ENCODE measurements at regions not wholly inside any gene's neighbourhood (a gene's known extent, or its start where the extent isn't known, plus 50 kb on each side); places are given as distances from the start of the nearest gene placed in this dataset.
"Not testable (repeated sequence)": the region's sequence is repeated elsewhere in the genome, so short reads cannot be mapped to it uniquely, and the experiment has no call there.

GRCh38 chr12:86711731-86712130 is 455.5 kb upstream of the MGAT4C start:
- POLR2A ChIA-PET: no interaction called here

GRCh38 chr12:86710109-86710508 is 453.9 kb upstream of the MGAT4C start:
- ChIA-PET CTCF (no interaction called here), POLR2A (no interaction called here)
- DNase-seq: no peak
- H3K9me3 Mint-ChIP-seq: peaks cover 16% of the 10 kb centered on the region
- H3K36me3 Mint-ChIP-seq (ENCODE audit: low read depth): no peaks in the 10 kb centered on the region
- H3K27ac Mint-ChIP-seq: no peak overlapping the region
- no peak for TF ChIP-seq CTCF (IDR thresholded peaks at IDR 0.05)
- Histone ChIP-seq H3K36me3 (ENCODE audit: insufficient read depth, low read length) (no peaks in the 10 kb centered on the region), H3K27ac (ENCODE audit: low read depth in 1 of 2, low read length in 2 of 2) (no peak overlapping the region), H3K4me3 (ENCODE audit: low read length) (no peak overlapping the region), H3K4me1 (ENCODE audit: insufficient read depth, low read length) (no peaks in the 10 kb centered on the region), H3K9me3 (ENCODE audit: control insufficient read depth in 1 of 2, insufficient read depth in 1 of 2, low read length in 2 of 2) (peaks cover 0 to 8% of the 10 kb centered on the region in 2 experiments), H3K27me3 (ENCODE audit: control insufficient read depth in 1 of 2, insufficient read depth in 2 of 2, low read length in 2 of 2) (no peaks in the 10 kb centered on the region)
- no peak overlapping the region for H3K4me3 Mint-ChIP-seq
- intact Hi-C loops (cut with DNase I, micrococcal nuclease): no loop called here
- H3K4me1 Mint-ChIP-seq (ENCODE audit: low read depth): no peaks in the 10 kb centered on the region
- no peak for ATAC-seq (ENCODE audit: poor library complexity)
- H3K27me3 Mint-ChIP-seq: no peaks in the 10 kb centered on the region

More at GRCh38 chr12:86711731-86712130, 455.5 kb upstream of the MGAT4C start:
- no peak overlapping the region for H3K4me3 Mint-ChIP-seq
- Histone ChIP-seq H3K27me3 (ENCODE audit: control insufficient read depth in 1 of 2, insufficient read depth in 2 of 2, low read length in 2 of 2) (no peaks in the 10 kb centered on the region), H3K4me1 (ENCODE audit: insufficient read depth, low read length) (no peaks in the 10 kb centered on the region), H3K36me3 (ENCODE audit: insufficient read depth, low read length) (no peaks in the 10 kb centered on the region), H3K9me3 (ENCODE audit: control insufficient read depth in 1 of 2, insufficient read depth in 1 of 2, low read length in 2 of 2) (peaks cover 0 to 8% of the 10 kb centered on the region in 2 experiments), H3K27ac (ENCODE audit: low read depth in 1 of 2, low read length in 2 of 2) (no peak overlapping the region), H3K4me3 (ENCODE audit: low read length) (no peak overlapping the region)
- no peaks in the 10 kb centered on the region for H3K36me3 Mint-ChIP-seq (ENCODE audit: low read depth)
- no peaks in the 10 kb centered on the region for H3K27me3 Mint-ChIP-seq
- CTCF ChIA-PET: no interaction called here
- no peak overlapping the region for H3K27ac Mint-ChIP-seq
- H3K9me3 Mint-ChIP-seq: peaks cover 10% of the 10 kb centered on the region
- intact Hi-C loops (cut with DNase I, micrococcal nuclease): no loop called here
- no peak for TF ChIP-seq CTCF (IDR thresholded peaks at IDR 0.05)
- DNase-seq (no peak), ATAC-seq (ENCODE audit: poor library complexity) (no peak)
- H3K4me1 Mint-ChIP-seq (ENCODE audit: low read depth): no peaks in the 10 kb centered on the region

- not testable (repeated sequence) for H3K4me3 ChIP-seq (ENCODE audit: low read length); ATAC-seq (ENCODE audit: poor library complexity); H3K36me3 Mint-ChIP-seq (ENCODE audit: low read depth)
Measured at GRCh38 chr12:86709017-86709416, 452.8 kb upstream of the MGAT4C start.

GRCh38 chr12:86698641-86698980 is 442.4 kb upstream of the MGAT4C start:
- POLR2A ChIA-PET: no interaction called here
- H3K27me3 Mint-ChIP-seq: no peaks in the 10 kb centered on the region
- H3K27ac ChIP-seq (ENCODE audit: low read depth in 1 of 2, low read length in 2 of 2): no peak overlapping the region

More at GRCh38 chr12:86709017-86709416, 452.8 kb upstream of the MGAT4C start:
- H3K27ac Mint-ChIP-seq; H3K9me3 ChIP-seq (ENCODE audit: control insufficient read depth in 1 of 2, insufficient read depth in 1 of 2, low read length in 2 of 2); DNase-seq; H3K27me3 ChIP-seq (ENCODE audit: control insufficient read depth in 1 of 2, insufficient read depth in 2 of 2, low read length in 2 of 2); H3K27ac ChIP-seq (ENCODE audit: low read depth in 1 of 2, low read length in 2 of 2); H3K4me3 Mint-ChIP-seq; H3K27me3 Mint-ChIP-seq; H3K4me1 Mint-ChIP-seq (ENCODE audit: low read depth); H3K4me1 ChIP-seq (ENCODE audit: insufficient read depth, low read length); POLR2A ChIA-PET; CTCF ChIA-PET; H3K36me3 ChIP-seq (ENCODE audit: insufficient read depth, low read length); intact Hi-C loops (cut with DNase I, micrococcal nuclease): not testable (repeated sequence)
- H3K9me3 Mint-ChIP-seq: peaks cover 14% of the 10 kb centered on the region

More at GRCh38 chr12:86698641-86698980, 442.4 kb upstream of the MGAT4C start:
- H3K4me1 Mint-ChIP-seq (ENCODE audit: low read depth): no peaks in the 10 kb centered on the region
- TF ChIP-seq CTCF (IDR thresholded peaks at IDR 0.05): no peak
- DNase-seq (no peak), ATAC-seq (ENCODE audit: poor library complexity) (no peak)
- H3K36me3 Mint-ChIP-seq (ENCODE audit: low read depth): no peaks in the 10 kb centered on the region
- Histone ChIP-seq H3K27me3 (ENCODE audit: control insufficient read depth in 1 of 2, insufficient read depth in 2 of 2, low read length in 2 of 2) (no peaks in the 10 kb centered on the region), H3K4me1 (ENCODE audit: insufficient read depth, low read length) (no peaks in the 10 kb centered on the region), H3K9me3 (ENCODE audit: control insufficient read depth in 1 of 2, insufficient read depth in 1 of 2, low read length in 2 of 2) (no peaks in the 10 kb centered on the region), H3K4me3 (ENCODE audit: low read length) (no peak overlapping the region), H3K36me3 (ENCODE audit: insufficient read depth, low read length) (no peaks in the 10 kb centered on the region)
- H3K4me3 Mint-ChIP-seq: no peak overlapping the region
- intact Hi-C loops (cut with DNase I, micrococcal nuclease): no loop called here
- CTCF ChIA-PET: no interaction called here
- no peaks in the 10 kb centered on the region for H3K9me3 Mint-ChIP-seq
- H3K27ac Mint-ChIP-seq: no peak overlapping the region

Data from CD4-positive, alpha-beta T cell (primary cell).